ENCODE measurements at regions not wholly inside any gene's neighbourhood (a gene's known extent, or its start where the extent isn't known, plus 50 kb on each side); places are given as distances from the start of the nearest gene placed in this dataset.

GRCh38 chr9:106467113-106467864 is 395.7 kb upstream of the ZNF462 start:
- TF ChIP-seq EZH2phosphoT487 (IDR thresholded peaks at IDR 0.05) (no peak), EZH2 (IDR thresholded peaks at IDR 0.05) (no peak)
- TF ChIP-seq, protein P1, sequence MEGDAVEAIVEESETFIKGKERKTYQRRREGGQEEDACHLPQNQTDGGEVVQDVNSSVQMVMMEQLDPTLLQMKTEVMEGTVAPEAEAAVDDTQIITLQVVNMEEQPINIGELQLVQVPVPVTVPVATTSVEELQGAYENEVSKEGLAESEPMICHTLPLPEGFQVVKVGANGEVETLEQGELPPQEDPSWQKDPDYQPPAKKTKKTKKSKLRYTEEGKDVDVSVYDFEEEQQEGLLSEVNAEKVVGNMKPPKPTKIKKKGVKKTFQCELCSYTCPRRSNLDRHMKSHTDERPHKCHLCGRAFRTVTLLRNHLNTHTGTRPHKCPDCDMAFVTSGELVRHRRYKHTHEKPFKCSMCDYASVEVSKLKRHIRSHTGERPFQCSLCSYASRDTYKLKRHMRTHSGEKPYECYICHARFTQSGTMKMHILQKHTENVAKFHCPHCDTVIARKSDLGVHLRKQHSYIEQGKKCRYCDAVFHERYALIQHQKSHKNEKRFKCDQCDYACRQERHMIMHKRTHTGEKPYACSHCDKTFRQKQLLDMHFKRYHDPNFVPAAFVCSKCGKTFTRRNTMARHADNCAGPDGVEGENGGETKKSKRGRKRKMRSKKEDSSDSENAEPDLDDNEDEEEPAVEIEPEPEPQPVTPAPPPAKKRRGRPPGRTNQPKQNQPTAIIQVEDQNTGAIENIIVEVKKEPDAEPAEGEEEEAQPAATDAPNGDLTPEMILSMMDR (IDR thresholded peaks at IDR 0.05), result no peak

All from neural progenitor cell (in vitro differentiated cells).